ENCODE measurements at regions not wholly inside any gene's neighbourhood (a gene's known extent, or its start where the extent isn't known, plus 50 kb on each side); places are given as distances from the start of the nearest gene placed in this dataset.

GRCh38 chr2:129459200-129459876 lies 520.1 kb upstream of the RAB6C start:
- TF ChIP-seq, protein P1, sequence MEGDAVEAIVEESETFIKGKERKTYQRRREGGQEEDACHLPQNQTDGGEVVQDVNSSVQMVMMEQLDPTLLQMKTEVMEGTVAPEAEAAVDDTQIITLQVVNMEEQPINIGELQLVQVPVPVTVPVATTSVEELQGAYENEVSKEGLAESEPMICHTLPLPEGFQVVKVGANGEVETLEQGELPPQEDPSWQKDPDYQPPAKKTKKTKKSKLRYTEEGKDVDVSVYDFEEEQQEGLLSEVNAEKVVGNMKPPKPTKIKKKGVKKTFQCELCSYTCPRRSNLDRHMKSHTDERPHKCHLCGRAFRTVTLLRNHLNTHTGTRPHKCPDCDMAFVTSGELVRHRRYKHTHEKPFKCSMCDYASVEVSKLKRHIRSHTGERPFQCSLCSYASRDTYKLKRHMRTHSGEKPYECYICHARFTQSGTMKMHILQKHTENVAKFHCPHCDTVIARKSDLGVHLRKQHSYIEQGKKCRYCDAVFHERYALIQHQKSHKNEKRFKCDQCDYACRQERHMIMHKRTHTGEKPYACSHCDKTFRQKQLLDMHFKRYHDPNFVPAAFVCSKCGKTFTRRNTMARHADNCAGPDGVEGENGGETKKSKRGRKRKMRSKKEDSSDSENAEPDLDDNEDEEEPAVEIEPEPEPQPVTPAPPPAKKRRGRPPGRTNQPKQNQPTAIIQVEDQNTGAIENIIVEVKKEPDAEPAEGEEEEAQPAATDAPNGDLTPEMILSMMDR (IDR thresholded peaks at IDR 0.05) = no peak
- no peak for TF ChIP-seq ESRRA (CRISPR knock-in tag; IDR thresholded peaks at IDR 0.05; ENCODE audit: borderline replicate concordance)
- TF ChIP-seq FOXK1 (CRISPR knock-in tag; IDR thresholded peaks at IDR 0.05) = no peak
- TF ChIP-seq, protein P2, sequence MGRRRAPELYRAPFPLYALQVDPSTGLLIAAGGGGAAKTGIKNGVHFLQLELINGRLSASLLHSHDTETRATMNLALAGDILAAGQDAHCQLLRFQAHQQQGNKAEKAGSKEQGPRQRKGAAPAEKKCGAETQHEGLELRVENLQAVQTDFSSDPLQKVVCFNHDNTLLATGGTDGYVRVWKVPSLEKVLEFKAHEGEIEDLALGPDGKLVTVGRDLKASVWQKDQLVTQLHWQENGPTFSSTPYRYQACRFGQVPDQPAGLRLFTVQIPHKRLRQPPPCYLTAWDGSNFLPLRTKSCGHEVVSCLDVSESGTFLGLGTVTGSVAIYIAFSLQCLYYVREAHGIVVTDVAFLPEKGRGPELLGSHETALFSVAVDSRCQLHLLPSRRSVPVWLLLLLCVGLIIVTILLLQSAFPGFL (CRISPR knock-in tag; IDR thresholded peaks at IDR 0.05; ENCODE audit: borderline replicate concordance) = no peak
- no peak for TF ChIP-seq KAT7 (CRISPR knock-in tag; IDR thresholded peaks at IDR 0.05; ENCODE audit: borderline replicate concordance)
- no peak for TF ChIP-seq CREB1 (CRISPR knock-in tag; IDR thresholded peaks at IDR 0.05)
- no peak for TF ChIP-seq ELF4 (CRISPR knock-in tag; IDR thresholded peaks at IDR 0.05; ENCODE audit: low read depth)
- no peak for TF ChIP-seq JUN (CRISPR knock-in tag; IDR thresholded peaks at IDR 0.05)
- no peak for TF ChIP-seq SP1 (CRISPR knock-in tag; conservative IDR thresholded peaks at IDR 0.05)
- TF ChIP-seq, protein P3, sequence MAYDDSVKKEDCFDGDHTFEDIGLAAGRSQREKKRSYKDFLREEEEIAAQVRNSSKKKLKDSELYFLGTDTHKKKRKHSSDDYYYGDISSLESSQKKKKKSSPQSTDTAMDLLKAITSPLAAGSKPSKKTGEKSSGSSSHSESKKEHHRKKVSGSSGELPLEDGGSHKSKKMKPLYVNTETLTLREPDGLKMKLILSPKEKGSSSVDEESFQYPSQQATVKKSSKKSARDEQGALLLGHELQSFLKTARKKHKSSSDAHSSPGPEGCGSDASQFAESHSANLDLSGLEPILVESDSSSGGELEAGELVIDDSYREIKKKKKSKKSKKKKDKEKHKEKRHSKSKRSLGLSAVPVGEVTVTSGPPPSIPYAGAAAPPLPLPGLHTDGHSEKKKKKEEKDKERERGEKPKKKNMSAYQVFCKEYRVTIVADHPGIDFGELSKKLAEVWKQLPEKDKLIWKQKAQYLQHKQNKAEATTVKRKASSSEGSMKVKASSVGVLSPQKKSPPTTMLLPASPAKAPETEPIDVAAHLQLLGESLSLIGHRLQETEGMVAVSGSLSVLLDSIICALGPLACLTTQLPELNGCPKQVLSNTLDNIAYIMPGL (CRISPR knock-in tag; IDR thresholded peaks at IDR 0.05) = no peak
- TF ChIP-seq ZNF121 (CRISPR knock-in tag; IDR thresholded peaks at IDR 0.05) = no peak
- TF ChIP-seq MAX (CRISPR knock-in tag; IDR thresholded peaks at IDR 0.05) = no peak
